ENCODE measurements at regions not wholly inside any gene's neighbourhood (a gene's known extent, or its start where the extent isn't known, plus 50 kb on each side); places are given as distances from the start of the nearest gene placed in this dataset.

DNA sequence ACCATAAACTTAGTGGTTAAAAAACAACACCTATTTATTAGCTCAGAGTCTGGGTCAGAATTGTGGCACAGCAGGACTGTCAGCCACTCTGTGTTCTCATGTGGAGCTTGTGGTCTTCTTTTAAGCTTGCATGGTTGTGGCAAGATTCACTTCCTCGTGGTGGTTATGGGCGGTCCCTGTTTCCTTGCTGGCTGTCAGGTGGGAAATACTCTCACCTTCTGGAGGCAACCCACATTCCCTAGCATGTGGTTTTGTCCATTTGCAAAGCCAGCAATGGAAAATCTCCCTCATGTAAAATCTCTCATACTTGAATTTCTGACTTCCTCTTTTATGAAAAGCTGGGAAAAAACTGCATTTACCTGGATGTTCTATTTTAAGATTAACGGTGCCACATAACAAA is 229.8 kb downstream of the ALX1 start:
- DNase-seq = no peak

- no peak for DNase-seq
Measured at GRCh38 chr12:85516039-85516438, 236.0 kb downstream of the ALX1 start.

DNA sequence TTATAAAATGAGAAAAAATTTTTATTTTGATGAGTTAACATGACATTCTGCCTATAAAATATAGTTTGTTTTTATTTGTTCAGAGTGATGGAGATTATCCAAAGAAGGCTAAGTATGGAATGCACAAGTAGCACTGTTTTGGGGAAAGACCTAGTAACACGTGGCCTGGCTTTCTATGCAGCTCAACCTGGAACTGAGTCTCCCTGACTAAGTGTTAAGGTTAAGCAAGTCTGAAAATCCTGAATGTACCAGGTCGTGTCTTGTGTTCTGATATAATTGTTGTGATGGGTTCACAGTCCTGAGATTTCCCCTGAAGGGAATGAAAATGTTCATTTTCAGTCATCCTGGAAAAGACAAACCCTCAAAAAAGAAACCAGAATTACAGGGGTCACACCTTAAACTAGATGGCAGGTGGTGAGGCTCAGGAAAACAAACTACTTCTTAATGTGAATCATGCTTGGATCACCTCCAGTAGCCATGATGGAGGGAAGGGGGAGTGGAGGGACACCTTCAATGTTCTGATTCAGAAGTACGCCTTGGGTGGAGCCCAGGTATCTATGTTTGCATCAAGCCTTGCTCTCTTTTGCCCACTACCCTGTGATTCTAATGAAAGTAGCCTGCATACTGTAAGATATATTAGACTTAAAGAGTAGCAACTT is 236.8 kb downstream of the ALX1 start:
- DNase-seq = no peak

DNA sequence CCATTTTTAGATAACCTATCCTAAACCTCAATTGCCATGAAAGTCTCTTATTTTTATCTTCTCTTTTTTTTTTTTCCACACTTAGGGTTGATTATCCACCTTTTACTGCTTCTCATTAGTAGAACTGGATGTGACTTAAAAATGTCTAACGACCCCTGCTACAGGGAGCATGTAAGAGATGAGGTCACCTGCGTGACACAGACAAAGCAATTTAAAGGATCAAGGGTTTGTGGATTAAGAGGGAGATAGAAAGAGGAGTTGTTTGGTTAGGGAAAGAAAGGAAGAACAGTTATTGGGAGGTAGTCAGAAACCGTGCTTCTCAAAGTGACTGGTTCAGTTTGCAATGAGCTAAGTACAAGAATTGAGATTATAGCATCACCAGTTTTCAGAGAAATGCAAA is 239.1 kb downstream of the ALX1 start:
- no peak for DNase-seq

GRCh38 chr12:85523197-85523596 is 243.2 kb downstream of the ALX1 start:
- DNase-seq = no peak

DNA sequence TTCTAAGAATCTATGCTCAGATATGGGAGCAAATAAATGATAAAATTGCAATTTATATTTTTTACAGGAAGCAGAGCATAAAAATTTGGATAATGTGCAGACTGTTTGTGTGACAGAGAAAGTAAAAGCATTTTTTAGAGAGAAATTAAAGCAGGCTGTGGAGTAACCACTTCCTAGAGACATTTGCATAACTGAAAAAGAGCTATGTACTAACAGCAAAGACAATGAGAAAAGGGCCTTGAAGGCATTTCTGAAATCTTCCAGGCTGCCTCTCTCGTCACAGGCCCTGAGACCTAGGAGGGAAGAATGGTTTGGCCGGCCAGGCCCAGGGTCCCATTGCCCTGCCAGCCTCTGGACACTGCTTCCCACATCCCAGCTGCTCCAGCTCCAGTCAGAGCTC is 247.2 kb downstream of the ALX1 start:
- DNase-seq = no peak

- no peak for DNase-seq
Measured at GRCh38 chr12:85529896-85530295, 249.9 kb downstream of the ALX1 start.

- DNase-seq = no peak
Measured at GRCh38 chr12:85530456-85530855, 250.4 kb downstream of the ALX1 start.

- DNase-seq = no peak
Measured at GRCh38 chr12:85531341-85531740, 251.3 kb downstream of the ALX1 start.

DNA sequence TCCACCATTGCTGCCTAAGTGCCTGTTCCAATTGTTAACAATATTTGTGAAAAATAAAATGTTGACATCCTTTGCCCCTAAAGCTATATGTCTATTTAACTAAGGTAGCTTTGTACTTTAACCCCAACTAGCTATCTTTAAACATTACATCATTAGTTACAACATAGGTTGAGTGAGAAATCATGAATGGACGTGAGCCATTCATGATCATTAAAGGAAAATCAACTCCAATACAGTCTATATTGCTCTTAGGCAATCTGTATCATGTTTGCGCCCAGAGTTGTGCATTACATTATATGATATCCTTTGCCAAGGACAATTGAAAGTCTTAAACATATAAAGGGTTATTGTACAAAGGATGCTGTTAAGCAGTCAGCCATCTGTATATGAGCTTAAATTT is 269.6 kb downstream of the ALX1 start:
- DNase-seq = no peak

- DNase-seq = no peak
Measured at GRCh38 chr12:85550924-85551323, 270.9 kb downstream of the ALX1 start.

- DNase-seq = no peak
Measured at GRCh38 chr12:85552461-85552860, 272.4 kb downstream of the ALX1 start.

DNA sequence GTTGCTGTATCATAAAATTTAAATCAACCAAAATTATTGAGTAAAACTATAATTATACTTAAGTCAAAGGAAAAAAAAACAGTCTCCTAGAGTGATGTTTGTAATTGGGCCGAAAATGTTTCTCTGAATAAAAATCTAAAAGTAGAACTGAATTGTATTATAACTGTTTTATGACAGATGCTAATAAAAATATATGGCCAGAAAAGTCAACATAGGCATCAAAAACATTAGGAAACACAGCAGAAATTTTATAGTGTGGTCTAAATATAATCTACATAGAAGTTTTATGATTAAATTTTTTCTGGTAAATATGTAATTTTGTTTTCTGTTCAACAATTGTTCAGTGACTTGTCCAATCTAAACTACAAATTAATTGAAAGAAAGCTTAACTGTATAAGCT is 277.8 kb downstream of the ALX1 start:
- DNase-seq = no peak

GRCh38 chr12:85558684-85559083 is 277.5 kb downstream of the RASSF9 start:
- no peak for DNase-seq

- no peak for DNase-seq
Measured at GRCh38 chr12:85559127-85559526, 277.1 kb downstream of the RASSF9 start.

- no peak for DNase-seq
Measured at GRCh38 chr12:85559536-85559935, 276.7 kb downstream of the RASSF9 start.

DNA sequence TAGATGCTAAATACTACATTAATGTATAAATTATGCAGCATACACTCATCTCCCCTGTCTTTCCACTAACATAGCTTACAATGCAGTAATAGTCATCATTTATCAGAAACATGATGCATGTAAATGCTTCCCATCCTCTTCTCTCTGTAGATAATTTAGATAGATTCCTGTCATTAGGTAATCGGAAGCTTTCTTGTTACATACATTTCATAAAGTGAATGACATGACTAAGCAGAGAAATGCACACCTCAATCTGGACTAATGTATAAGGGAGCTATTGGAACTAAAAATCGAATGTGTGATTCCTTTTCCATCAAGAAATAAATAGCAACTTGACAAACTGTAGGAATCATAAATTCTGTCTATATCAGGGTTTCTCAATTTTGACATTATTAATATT is 273.4 kb downstream of the RASSF9 start:
- no peak for DNase-seq

DNA sequence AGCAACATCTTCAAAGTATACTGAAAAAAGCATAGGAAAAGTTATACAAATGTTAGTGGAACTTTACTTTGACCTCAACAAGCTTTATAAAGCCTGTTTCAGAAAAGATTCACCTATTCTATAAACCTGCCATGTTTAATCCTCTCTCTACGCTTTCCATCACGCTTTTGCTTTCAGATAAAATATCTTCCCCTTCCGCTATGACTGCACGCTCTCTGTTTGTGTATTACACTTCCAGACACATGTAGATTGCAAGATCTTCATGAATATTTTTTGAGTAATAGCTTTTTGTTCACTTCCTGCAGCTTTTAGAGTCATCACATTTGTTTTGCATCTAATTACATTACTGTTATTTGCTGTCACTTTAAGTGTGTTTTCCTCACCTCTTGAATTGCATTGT is 271.4 kb downstream of the RASSF9 start:
- DNase-seq = no peak

GRCh38 chr12:85568395-85569103 is 267.7 kb downstream of the RASSF9 start:
- no peak for DNase-seq

DNA sequence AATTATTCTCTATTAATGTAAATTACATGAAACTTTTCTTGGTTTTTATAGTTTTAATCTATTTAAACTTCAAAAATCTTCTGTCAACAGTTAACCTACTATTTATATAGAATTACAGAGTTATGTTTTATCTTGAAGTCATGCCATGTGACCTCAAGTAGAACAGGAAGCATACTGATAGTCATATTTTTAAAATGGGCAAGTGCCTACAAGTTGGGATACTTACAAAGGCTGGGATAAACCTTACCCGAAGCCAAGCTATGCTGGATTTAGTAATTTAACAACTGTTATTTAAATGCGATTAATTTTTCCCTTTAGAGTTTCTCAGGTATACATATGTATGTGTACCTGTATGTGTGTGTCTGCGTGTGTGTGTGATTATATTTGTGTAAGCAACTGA is 266.9 kb downstream of the RASSF9 start:
- DNase-seq = no peak

DNA sequence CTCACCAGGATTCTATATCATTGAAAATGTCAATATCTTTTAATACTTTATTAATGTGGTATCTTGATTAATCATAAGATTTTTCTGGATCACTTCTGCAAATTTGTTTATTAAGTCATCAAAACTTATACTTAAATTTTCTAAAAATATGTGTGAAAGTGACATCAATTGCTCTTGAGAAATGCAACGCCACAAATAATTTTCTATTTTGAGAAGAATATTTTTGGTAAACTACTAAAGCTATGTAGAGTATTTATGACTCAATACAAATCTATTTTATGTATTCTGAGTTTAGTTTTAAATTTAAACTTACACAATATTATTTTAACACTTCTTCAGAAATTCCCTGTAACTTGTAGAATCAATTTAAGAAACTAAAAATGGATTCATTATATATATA is 263.3 kb downstream of the RASSF9 start:
- DNase-seq = no peak

GRCh38 chr12:85573635-85574214 is 262.5 kb downstream of the RASSF9 start:
- no peak for DNase-seq

DNA sequence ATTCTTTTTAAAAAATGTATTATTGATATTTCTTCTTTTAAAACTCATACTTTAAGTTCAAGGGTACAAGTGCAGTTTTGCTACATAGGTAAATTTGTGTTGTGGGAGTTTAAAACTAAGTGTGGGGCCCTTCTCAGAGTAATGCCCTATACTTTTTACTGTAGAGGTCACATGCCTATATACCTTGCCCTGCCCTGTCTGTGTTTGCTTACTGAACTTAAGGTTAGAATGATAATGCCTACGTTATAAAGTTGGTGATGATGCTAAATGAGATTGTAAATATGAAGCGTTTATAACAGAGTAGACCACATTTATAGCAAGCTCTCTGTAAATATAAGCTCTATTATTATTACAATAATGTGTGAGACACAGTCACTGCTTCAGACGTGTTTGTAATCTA is 261.9 kb downstream of the RASSF9 start:
- no peak for DNase-seq

All from NCI-H1417 treated with DMSO at 0.1 percent for 48 hours (cell line).